ENCODE measurements at regions not wholly inside any gene's neighbourhood (a gene's known extent, or its start where the extent isn't known, plus 50 kb on each side); places are given as distances from the start of the nearest gene placed in this dataset.

DNA sequence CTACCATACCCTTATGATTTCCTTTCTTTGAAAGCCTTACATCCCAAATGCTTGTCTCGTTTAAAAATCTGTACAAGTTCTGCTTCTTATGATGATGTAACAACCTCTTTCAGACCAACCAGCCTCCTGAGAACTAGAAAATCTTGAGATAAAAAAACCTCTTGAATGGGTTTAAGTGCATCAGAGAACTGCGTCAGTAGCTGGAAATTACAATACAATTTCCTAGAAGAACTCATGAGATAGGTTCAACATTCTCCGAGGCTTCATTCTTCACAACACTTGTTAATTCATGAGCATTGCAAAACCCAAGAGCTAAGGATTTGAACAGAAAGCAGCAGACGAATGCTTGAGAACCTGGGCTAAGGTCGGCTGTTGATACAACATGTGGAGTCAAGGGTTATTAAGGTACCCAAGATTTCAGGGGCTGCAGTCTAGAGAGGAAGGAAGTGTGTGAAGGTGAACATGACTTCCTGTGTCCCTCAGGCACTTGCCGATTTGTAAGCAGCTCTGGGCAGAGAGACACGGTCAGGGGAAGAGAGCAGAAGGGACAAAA is 286.0 kb downstream of the ICE1 start:
- Histone ChIP-seq H3K36me3 (ENCODE audit: control insufficient read depth in 2 of 2, insufficient read depth in 2 of 2, low read length in 2 of 2) (no peaks in the 10 kb centered on the region), H3K9ac (ENCODE audit: low read depth in 1 of 2, low read length in 2 of 2) (no peak overlapping the region), H3K4me1 (ENCODE audit: control insufficient read depth in 2 of 2, insufficient read depth in 2 of 2, low read length in 2 of 2) (no peaks in the 10 kb centered on the region), H3K9me3 (ENCODE audit: control insufficient read depth in 2 of 2, low read length in 2 of 2) (no peaks in the 10 kb centered on the region), H3K27ac (ENCODE audit: low read depth in 2 of 2, low read length in 2 of 2) (no peak overlapping the region), H3K4me3 (ENCODE audit: low read length in 2 of 2) (no peak overlapping the region), H3K27me3 (ENCODE audit: control insufficient read depth in 2 of 2, insufficient read depth in 2 of 2, low read length in 2 of 2) (no peaks in the 10 kb centered on the region)

GRCh38 chr5:5705010-5705409 is 282.5 kb downstream of the ICE1 start:
- Histone ChIP-seq H3K9me3 (ENCODE audit: control insufficient read depth in 2 of 2, low read length in 2 of 2) (no peaks in the 10 kb centered on the region), H3K4me3 (ENCODE audit: low read length in 2 of 2) (no peak overlapping the region), H3K9ac (ENCODE audit: low read depth in 1 of 2, low read length in 2 of 2) (no peak overlapping the region), H3K4me1 (ENCODE audit: control insufficient read depth in 2 of 2, insufficient read depth in 2 of 2, low read length in 2 of 2) (no peaks in the 10 kb centered on the region), H3K27me3 (ENCODE audit: control insufficient read depth in 2 of 2, insufficient read depth in 2 of 2, low read length in 2 of 2) (no peaks in the 10 kb centered on the region), H3K36me3 (ENCODE audit: control insufficient read depth in 2 of 2, insufficient read depth in 2 of 2, low read length in 2 of 2) (no peaks in the 10 kb centered on the region), H3K27ac (ENCODE audit: low read depth in 2 of 2, low read length in 2 of 2) (no peak overlapping the region)

DNA sequence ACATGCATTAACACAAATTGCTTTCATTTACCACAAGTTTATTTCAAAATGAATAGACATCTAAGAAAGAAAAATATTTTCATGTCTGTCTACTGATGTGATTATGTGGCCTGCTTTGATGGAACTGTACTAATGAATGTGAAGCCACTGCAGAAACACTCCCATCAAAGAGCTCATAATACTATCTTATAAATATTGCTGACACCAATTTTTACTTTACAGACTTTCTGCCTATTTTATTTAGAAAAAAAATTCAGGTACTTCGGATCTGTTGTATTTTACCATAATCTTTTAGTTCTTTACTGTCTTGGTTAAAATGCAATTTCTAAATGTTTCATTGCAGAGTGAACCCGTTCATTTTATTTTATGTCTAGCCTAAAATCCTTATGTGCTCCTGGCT is 281.9 kb downstream of the ICE1 start:
- H3K9ac ChIP-seq (ENCODE audit: low read depth in 1 of 2, low read length in 2 of 2) = no peak overlapping the region
- H3K36me3 ChIP-seq (ENCODE audit: control insufficient read depth in 2 of 2, insufficient read depth in 2 of 2, low read length in 2 of 2) = no peaks in the 10 kb centered on the region
- no peaks in the 10 kb centered on the region for H3K4me1 ChIP-seq (ENCODE audit: control insufficient read depth in 2 of 2, insufficient read depth in 2 of 2, low read length in 2 of 2)
- no peaks in the 10 kb centered on the region for H3K27me3 ChIP-seq (ENCODE audit: control insufficient read depth in 2 of 2, insufficient read depth in 2 of 2, low read length in 2 of 2)
- no peak overlapping the region for H3K4me3 ChIP-seq (ENCODE audit: low read length in 2 of 2)
- H3K9me3 ChIP-seq (ENCODE audit: control insufficient read depth in 2 of 2, low read length in 2 of 2) = no peaks in the 10 kb centered on the region
- no peak overlapping the region for H3K27ac ChIP-seq (ENCODE audit: low read depth in 2 of 2, low read length in 2 of 2)

- no peak overlapping the region for H3K4me3 ChIP-seq (ENCODE audit: low read length in 2 of 2)
- H3K27ac ChIP-seq (ENCODE audit: low read depth in 2 of 2, low read length in 2 of 2) = no peak overlapping the region
- no peaks in the 10 kb centered on the region for H3K4me1 ChIP-seq (ENCODE audit: control insufficient read depth in 2 of 2, insufficient read depth in 2 of 2, low read length in 2 of 2)
These were observed 280.5 kb downstream of the ICE1 start for GRCh38 chr5:5702934-5703333.

GRCh38 chr5:5700549-5700948 is 278.1 kb downstream of the ICE1 start:
- no peaks in the 10 kb centered on the region for H3K9me3 ChIP-seq (ENCODE audit: control insufficient read depth in 2 of 2, low read length in 2 of 2)
- no peaks in the 10 kb centered on the region for H3K4me1 ChIP-seq (ENCODE audit: control insufficient read depth in 2 of 2, insufficient read depth in 2 of 2, low read length in 2 of 2)
- no peaks in the 10 kb centered on the region for H3K27me3 ChIP-seq (ENCODE audit: control insufficient read depth in 2 of 2, insufficient read depth in 2 of 2, low read length in 2 of 2)
- H3K27ac ChIP-seq (ENCODE audit: low read depth in 2 of 2, low read length in 2 of 2) = no peak overlapping the region
- H3K4me3 ChIP-seq (ENCODE audit: low read length in 2 of 2) = no peak overlapping the region
- H3K9ac ChIP-seq (ENCODE audit: low read depth in 1 of 2, low read length in 2 of 2) = no peak overlapping the region
- H3K36me3 ChIP-seq (ENCODE audit: control insufficient read depth in 2 of 2, insufficient read depth in 2 of 2, low read length in 2 of 2) = no peaks in the 10 kb centered on the region

More at GRCh38 chr5:5702934-5703333, 280.5 kb downstream of the ICE1 start:
- Histone ChIP-seq H3K9me3 (ENCODE audit: control insufficient read depth in 2 of 2, low read length in 2 of 2) (no peaks in the 10 kb centered on the region), H3K27me3 (ENCODE audit: control insufficient read depth in 2 of 2, insufficient read depth in 2 of 2, low read length in 2 of 2) (no peaks in the 10 kb centered on the region), H3K9ac (ENCODE audit: low read depth in 1 of 2, low read length in 2 of 2) (no peak overlapping the region), H3K36me3 (ENCODE audit: control insufficient read depth in 2 of 2, insufficient read depth in 2 of 2, low read length in 2 of 2) (no peaks in the 10 kb centered on the region)

- Histone ChIP-seq H3K36me3 (ENCODE audit: control insufficient read depth in 2 of 2, insufficient read depth in 2 of 2, low read length in 2 of 2) (no peaks in the 10 kb centered on the region), H3K9ac (ENCODE audit: low read depth in 1 of 2, low read length in 2 of 2) (no peak overlapping the region), H3K27ac (ENCODE audit: low read depth in 2 of 2, low read length in 2 of 2) (no peak overlapping the region), H3K4me1 (ENCODE audit: control insufficient read depth in 2 of 2, insufficient read depth in 2 of 2, low read length in 2 of 2) (no peaks in the 10 kb centered on the region), H3K27me3 (ENCODE audit: control insufficient read depth in 2 of 2, insufficient read depth in 2 of 2, low read length in 2 of 2) (no peaks in the 10 kb centered on the region), H3K9me3 (ENCODE audit: control insufficient read depth in 2 of 2, low read length in 2 of 2) (no peaks in the 10 kb centered on the region), H3K4me3 (ENCODE audit: low read length in 2 of 2) (no peak overlapping the region)
These were observed 276.6 kb downstream of the ICE1 start for GRCh38 chr5:5699062-5699461.

DNA sequence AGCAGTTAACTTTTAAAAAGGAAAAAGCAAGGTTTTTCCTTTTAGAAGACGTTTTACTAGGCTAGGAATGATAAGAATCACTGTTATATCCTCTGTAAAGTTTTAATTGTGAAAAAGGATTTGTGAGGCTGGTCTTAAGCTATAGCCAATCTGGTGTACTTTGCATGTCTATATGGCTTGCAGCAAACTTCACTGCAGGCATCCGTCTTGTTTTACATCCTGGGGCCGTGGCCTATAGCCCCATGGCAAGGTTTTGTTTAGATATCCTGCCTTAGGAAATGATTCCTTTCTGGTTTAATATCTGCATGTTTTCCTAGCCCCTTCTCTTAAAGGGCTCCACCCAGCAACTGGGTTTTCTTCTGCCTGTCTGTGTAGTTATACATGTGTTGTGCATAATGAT is 272.8 kb downstream of the ICE1 start:
- Histone ChIP-seq H3K27ac (ENCODE audit: low read depth in 2 of 2, low read length in 2 of 2) (no peak overlapping the region), H3K9ac (ENCODE audit: low read depth in 1 of 2, low read length in 2 of 2) (no peak overlapping the region), H3K9me3 (ENCODE audit: control insufficient read depth in 2 of 2, low read length in 2 of 2) (no peaks in the 10 kb centered on the region), H3K4me3 (ENCODE audit: low read length in 2 of 2) (no peak overlapping the region), H3K27me3 (ENCODE audit: control insufficient read depth in 2 of 2, insufficient read depth in 2 of 2, low read length in 2 of 2) (no peaks in the 10 kb centered on the region), H3K36me3 (ENCODE audit: control insufficient read depth in 2 of 2, insufficient read depth in 2 of 2, low read length in 2 of 2) (no peaks in the 10 kb centered on the region), H3K4me1 (ENCODE audit: control insufficient read depth in 2 of 2, insufficient read depth in 2 of 2, low read length in 2 of 2) (no peaks in the 10 kb centered on the region)

- H3K36me3 ChIP-seq (ENCODE audit: control insufficient read depth in 2 of 2, insufficient read depth in 2 of 2, low read length in 2 of 2) = no peaks in the 10 kb centered on the region
- H3K4me1 ChIP-seq (ENCODE audit: control insufficient read depth in 2 of 2, insufficient read depth in 2 of 2, low read length in 2 of 2) = no peaks in the 10 kb centered on the region
- H3K27ac ChIP-seq (ENCODE audit: low read depth in 2 of 2, low read length in 2 of 2) = no peak overlapping the region
- no peaks in the 10 kb centered on the region for H3K27me3 ChIP-seq (ENCODE audit: control insufficient read depth in 2 of 2, insufficient read depth in 2 of 2, low read length in 2 of 2)
- no peak overlapping the region for H3K9ac ChIP-seq (ENCODE audit: low read depth in 1 of 2, low read length in 2 of 2)
- H3K4me3 ChIP-seq (ENCODE audit: low read length in 2 of 2) = no peak overlapping the region
- H3K9me3 ChIP-seq (ENCODE audit: control insufficient read depth in 2 of 2, low read length in 2 of 2) = no peaks in the 10 kb centered on the region
These were observed 266.4 kb downstream of the ICE1 start for GRCh38 chr5:5688925-5689310.

GRCh38 chr5:5688194-5688924 is 265.9 kb downstream of the ICE1 start:
- Histone ChIP-seq H3K27ac (ENCODE audit: low read depth in 2 of 2, low read length in 2 of 2) (no peak overlapping the region), H3K9ac (ENCODE audit: low read depth in 1 of 2, low read length in 2 of 2) (no peak overlapping the region), H3K4me3 (ENCODE audit: low read length in 2 of 2) (no peak overlapping the region), H3K27me3 (ENCODE audit: control insufficient read depth in 2 of 2, insufficient read depth in 2 of 2, low read length in 2 of 2) (no peaks in the 10 kb centered on the region), H3K9me3 (ENCODE audit: control insufficient read depth in 2 of 2, low read length in 2 of 2) (no peaks in the 10 kb centered on the region), H3K36me3 (ENCODE audit: control insufficient read depth in 2 of 2, insufficient read depth in 2 of 2, low read length in 2 of 2) (no peaks in the 10 kb centered on the region), H3K4me1 (ENCODE audit: control insufficient read depth in 2 of 2, insufficient read depth in 2 of 2, low read length in 2 of 2) (no peaks in the 10 kb centered on the region)

DNA sequence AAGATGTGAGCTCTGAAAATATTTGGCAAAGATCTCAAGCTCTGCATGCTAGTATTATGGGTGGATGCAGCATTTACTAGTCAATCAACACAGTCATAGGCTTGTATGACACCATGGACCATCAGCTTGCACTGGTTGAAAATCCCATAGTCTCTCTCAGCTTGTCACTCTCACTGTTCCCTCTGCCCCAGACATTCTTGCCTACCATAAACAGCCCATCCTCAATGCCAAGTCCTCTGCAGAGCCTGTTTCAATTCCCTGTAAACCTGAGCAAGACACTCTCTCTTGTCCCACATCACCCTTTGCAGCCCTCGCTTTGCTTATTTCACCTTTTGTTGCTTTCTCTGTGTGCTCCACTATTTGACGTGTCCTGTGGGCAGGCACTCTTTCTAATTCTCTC is 264.6 kb downstream of the ICE1 start:
- no peak overlapping the region for H3K9ac ChIP-seq (ENCODE audit: low read depth in 1 of 2, low read length in 2 of 2)
- no peaks in the 10 kb centered on the region for H3K36me3 ChIP-seq (ENCODE audit: control insufficient read depth in 2 of 2, insufficient read depth in 2 of 2, low read length in 2 of 2)
- H3K4me3 ChIP-seq (ENCODE audit: low read length in 2 of 2) = no peak overlapping the region
- H3K27me3 ChIP-seq (ENCODE audit: control insufficient read depth in 2 of 2, insufficient read depth in 2 of 2, low read length in 2 of 2) = no peaks in the 10 kb centered on the region
- no peak overlapping the region for H3K27ac ChIP-seq (ENCODE audit: low read depth in 2 of 2, low read length in 2 of 2)
- H3K4me1 ChIP-seq (ENCODE audit: control insufficient read depth in 2 of 2, insufficient read depth in 2 of 2, low read length in 2 of 2) = no peaks in the 10 kb centered on the region
- H3K9me3 ChIP-seq (ENCODE audit: control insufficient read depth in 2 of 2, low read length in 2 of 2) = no peaks in the 10 kb centered on the region

All from mucosa of rectum (tissue), 2 donors.